ENCODE measurements at regions not wholly inside any gene's neighbourhood (a gene's known extent, or its start where the extent isn't known, plus 50 kb on each side); places are given as distances from the start of the nearest gene placed in this dataset.

DNA sequence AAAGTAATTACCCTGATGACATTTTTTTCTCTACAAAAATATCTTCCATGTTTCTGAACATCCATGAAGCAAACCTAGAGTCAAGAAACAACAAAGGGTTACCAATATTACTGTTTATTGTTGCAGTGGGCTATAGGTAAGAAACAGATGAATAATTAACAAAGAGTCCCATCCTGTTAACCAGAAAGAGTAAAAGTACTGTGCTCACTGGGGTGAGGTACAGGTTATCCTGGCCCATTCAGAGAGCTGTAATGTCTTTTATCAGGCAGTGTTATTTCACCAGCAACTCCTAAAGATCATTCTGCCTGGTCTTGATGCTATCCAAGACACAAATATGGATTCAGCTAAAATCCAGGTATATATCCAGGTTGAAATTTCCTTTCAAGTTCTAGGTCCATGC, 754.9 kb downstream of the SATB2 start:
- intact Hi-C loops (cut with DNase I; ENCODE audit: low total_unique reads) = no loop called here
- no peak overlapping the region for H3K27ac ChIP-seq
- no peaks in the 10 kb centered on the region for H3K27me3 ChIP-seq
- DNase-seq = no peak
- no peak for TF ChIP-seq CTCF (IDR thresholded peaks at IDR 0.05)
- no peaks in the 10 kb centered on the region for H3K36me3 ChIP-seq
- H3K9me3 ChIP-seq = no peaks in the 10 kb centered on the region
- H3K4me1 ChIP-seq = no peaks in the 10 kb centered on the region
- no peak overlapping the region for H3K4me3 ChIP-seq

GRCh38 chr2:198701481-198701880, 756.3 kb downstream of the SATB2 start:
- Histone ChIP-seq H3K36me3 (no peaks in the 10 kb centered on the region), H3K4me3 (no peak overlapping the region), H3K27me3 (no peaks in the 10 kb centered on the region), H3K4me1 (no peaks in the 10 kb centered on the region), H3K9me3 (no peaks in the 10 kb centered on the region), H3K27ac (no peak overlapping the region)
- no peak for DNase-seq
- no peak for TF ChIP-seq CTCF (IDR thresholded peaks at IDR 0.05)
- intact Hi-C loops (cut with DNase I; ENCODE audit: low total_unique reads) = no loop called here

DNA sequence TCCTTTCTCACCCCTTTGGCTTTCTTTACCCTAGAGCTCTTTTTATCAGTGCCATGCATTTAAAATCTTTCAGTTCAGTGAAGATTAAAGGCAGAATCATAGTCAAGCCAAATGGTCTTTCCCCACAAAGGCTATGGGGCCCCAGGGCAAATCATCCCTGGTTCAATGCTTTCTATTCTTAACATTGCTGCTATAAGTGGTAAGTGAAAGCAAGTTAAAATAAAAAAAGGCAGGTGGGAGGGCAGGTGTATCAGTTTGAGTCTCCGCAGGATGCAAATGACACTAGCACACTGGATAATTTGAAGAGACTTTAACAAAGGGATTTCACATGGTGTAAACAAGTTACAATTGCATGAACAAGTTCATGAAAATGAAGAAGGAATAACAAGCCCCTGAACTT, 757.4 kb downstream of the SATB2 start:
- H3K27me3 ChIP-seq = no peaks in the 10 kb centered on the region
- no peak overlapping the region for H3K4me3 ChIP-seq
- H3K27ac ChIP-seq = no peak overlapping the region
- no peaks in the 10 kb centered on the region for H3K36me3 ChIP-seq
- TF ChIP-seq CTCF (IDR thresholded peaks at IDR 0.05) = no peak
- no peaks in the 10 kb centered on the region for H3K9me3 ChIP-seq
- H3K4me1 ChIP-seq = no peaks in the 10 kb centered on the region
- no peak for DNase-seq
- intact Hi-C loops (cut with DNase I; ENCODE audit: low total_unique reads) = no loop called here

- no peak for DNase-seq
- H3K36me3 ChIP-seq = no peaks in the 10 kb centered on the region
- H3K27me3 ChIP-seq = no peaks in the 10 kb centered on the region
- H3K4me3 ChIP-seq = no peak overlapping the region
- no peaks in the 10 kb centered on the region for H3K4me1 ChIP-seq
- no peak for TF ChIP-seq CTCF (IDR thresholded peaks at IDR 0.05)
- intact Hi-C loops (cut with DNase I; ENCODE audit: low total_unique reads) = no loop called here
- H3K27ac ChIP-seq = no peak overlapping the region
- H3K9me3 ChIP-seq = no peaks in the 10 kb centered on the region
Observed at GRCh38 chr2:198698230-198698629, 759.5 kb downstream of the SATB2 start.

DNA sequence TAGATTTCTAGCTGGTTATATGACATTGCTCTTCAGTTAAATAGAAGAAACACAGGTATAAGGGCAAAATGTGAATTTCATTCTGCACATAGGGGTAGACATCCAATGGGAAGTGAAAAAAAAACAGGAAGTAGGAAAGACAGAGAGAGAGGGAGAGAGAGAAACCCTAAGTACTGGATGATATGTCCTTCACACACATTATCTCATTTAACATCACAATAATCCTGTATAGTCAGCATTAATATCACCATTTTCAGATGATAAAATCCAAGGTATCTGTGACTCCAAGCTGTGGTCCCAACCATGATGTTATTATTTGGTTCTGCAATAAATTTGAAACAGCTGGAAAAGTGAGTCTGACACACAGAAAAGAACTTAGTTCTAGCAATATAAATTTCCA, 759.9 kb downstream of the SATB2 start:
- DNase-seq = no peak
- intact Hi-C loops (cut with DNase I; ENCODE audit: low total_unique reads) = no loop called here
- Histone ChIP-seq H3K27me3 (no peaks in the 10 kb centered on the region), H3K4me1 (no peaks in the 10 kb centered on the region), H3K27ac (no peak overlapping the region), H3K36me3 (no peaks in the 10 kb centered on the region), H3K9me3 (no peaks in the 10 kb centered on the region), H3K4me3 (no peak overlapping the region)
- TF ChIP-seq CTCF (IDR thresholded peaks at IDR 0.05) = no peak

DNA sequence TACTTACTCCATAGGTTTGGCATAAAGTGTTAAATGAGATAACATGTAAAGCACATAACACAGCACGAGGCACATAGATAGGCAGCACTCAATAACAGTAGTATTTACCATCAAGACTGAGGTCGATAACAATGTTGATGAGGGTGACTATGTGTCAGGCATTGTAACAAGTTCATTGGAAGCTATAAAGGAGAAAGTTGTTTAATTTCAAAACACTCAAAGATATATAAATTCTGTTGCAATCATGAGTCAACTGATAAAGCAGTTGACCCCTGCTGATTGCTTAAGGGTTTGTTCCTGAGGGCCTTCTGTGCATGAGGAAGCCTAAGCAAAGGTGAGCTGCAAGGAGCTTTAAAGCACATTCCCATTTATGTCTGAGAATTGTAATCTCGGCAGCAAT, 760.5 kb downstream of the SATB2 start:
- DNase-seq = no peak
- intact Hi-C loops (cut with DNase I; ENCODE audit: low total_unique reads) = no loop called here
- no peak for TF ChIP-seq CTCF (IDR thresholded peaks at IDR 0.05)
- Histone ChIP-seq H3K36me3 (no peaks in the 10 kb centered on the region), H3K27ac (no peak overlapping the region), H3K4me3 (no peak overlapping the region), H3K27me3 (no peaks in the 10 kb centered on the region), H3K9me3 (no peaks in the 10 kb centered on the region), H3K4me1 (no peaks in the 10 kb centered on the region)
